Stomach (tissue), 4 donors: ENCODE measurements at regions not wholly inside any gene's neighbourhood (a gene's known extent, or its start where the extent isn't known, plus 50 kb on each side); places are given as distances from the start of the nearest gene placed in this dataset.

Source experiments
- CTCF ChIP-seq, 7 experiments: fragments of 450-650 bp in 4 of 7; fragments of 200-600 bp in 3 of 7; sonication (generic) in 3 of 7; IDR thresholded peaks; one replicate each; pipeline ENCODE4 v1.5.1; 2016 to 2019; ENCODE audit warnings: antibody characterized with exemption in 7 of 7, control low read depth in 2 of 7, mild to moderate bottlenecking in 1 of 7
- EP300 ChIP-seq: sonication (generic); formaldehyde crosslinking; IDR thresholded peaks from one replicate; pipeline ENCODE4 v1.6.1; 2017; ENCODE audit warnings: antibody characterized with exemption
- POLR2A ChIP-seq, 4 donors: fragments of 450-650 bp; IDR thresholded peaks; one replicate each; pipeline ENCODE4 v1.6.1; 2016; ENCODE audit warnings: antibody characterized with exemption in 4 of 4, control low read depth in 2 of 4, mild to moderate bottlenecking in 1 of 4, moderate library complexity in 1 of 4
- POLR2AphosphoS5 ChIP-seq, 3 donors: sonication (generic); formaldehyde crosslinking; IDR thresholded peaks; one replicate each; pipeline ENCODE4 v1.6.1; 2016; ENCODE audit warnings: antibody characterized with exemption in 3 of 3

GRCh38 chr4:11201256-11201655, 227.4 kb downstream of the HS3ST1 start:
- no peak for TF ChIP-seq CTCF (IDR thresholded peaks at IDR 0.05)
- TF ChIP-seq POLR2A (IDR thresholded peaks at IDR 0.05) = no peak
- no peak for TF ChIP-seq EP300
- TF ChIP-seq POLR2AphosphoS5 (IDR thresholded peaks at IDR 0.05) = no peak
